Parathyroid adenoma (tissue), 2 donors: ENCODE measurements at regions not wholly inside any gene's neighbourhood (a gene's known extent, or its start where the extent isn't known, plus 50 kb on each side); places are given as distances from the start of the nearest gene placed in this dataset.

Experiments used
- H2AFZ ChIP-seq: fragments of 300-600 bp; sonication (generic); one replicate; pipeline ENCODE4 v1.7.0; 2017; ENCODE audit warnings: antibody characterized with exemption, mild to moderate bottlenecking
- H3K27ac ChIP-seq: fragments of 300-600 bp; sonication (generic); one replicate; pipeline ENCODE4 v1.7.0; 2017
- H3K27me3 ChIP-seq: fragments of 300-600 bp; sonication (generic); one replicate; pipeline ENCODE4 v1.7.0; 2017; ENCODE audit warnings: low read length; ENCODE audit not compliant: control insufficient read depth, insufficient read depth
- H3K36me3 ChIP-seq: fragments of 300-600 bp; sonication (generic); one replicate; pipeline ENCODE4 v1.7.0; 2017; ENCODE audit warnings: low read length; ENCODE audit not compliant: control insufficient read depth, insufficient read depth
- H3K4me1 ChIP-seq: fragments of 300-600 bp; sonication (generic); one replicate; pipeline ENCODE4 v1.7.0; 2017; ENCODE audit warnings: control low read depth
- H3K4me2 ChIP-seq: fragments of 300-600 bp; sonication (generic); one replicate; pipeline ENCODE4 v1.7.0; 2017; ENCODE audit warnings: low read length
- H3K4me3 ChIP-seq: fragments of 300-600 bp; sonication (generic); one replicate; pipeline ENCODE4 v1.7.0; 2017; ENCODE audit warnings: low read depth, low read length
- H3K79me2 ChIP-seq: fragments of 300-600 bp; sonication (generic); one replicate; pipeline ENCODE4 v1.7.0; 2017; ENCODE audit warnings: control low read depth
- H3K9ac ChIP-seq: fragments of 300-600 bp; sonication (generic); one replicate; pipeline ENCODE4 v1.7.0; 2017; ENCODE audit warnings: mild to moderate bottlenecking
- H3K9me3 ChIP-seq: fragments of 300-600 bp; sonication (generic); one replicate; pipeline ENCODE4 v1.7.0; 2017; ENCODE audit warnings: low read length; ENCODE audit not compliant: control insufficient read depth
- CTCF ChIP-seq: fragments of 300-600 bp; sonication (generic); IDR thresholded peaks from one replicate; pipeline ENCODE4 v1.7.0; 2017; ENCODE audit warnings: antibody characterized with exemption, mild to moderate bottlenecking
- donor health status: primary hyperparathyroidism.

- Histone ChIP-seq H3K4me2 (no peak overlapping the region), H3K36me3 (no peaks in the 10 kb centered on the region), H3K4me1 (no peaks in the 10 kb centered on the region), H3K27ac (no peak overlapping the region), H3K9ac (no peak overlapping the region), H2AFZ (no peak overlapping the region), H3K4me3 (no peak overlapping the region), H3K79me2 (no peaks in the 10 kb centered on the region), H3K9me3 (no peaks in the 10 kb centered on the region), H3K27me3 (no peaks in the 10 kb centered on the region)
- TF ChIP-seq CTCF, result no peak
Observed at GRCh38 chr18:8516371-8517250, 92.6 kb upstream of the RAB12 start.

- H3K4me2 ChIP-seq, result no peak overlapping the region
- H3K9ac ChIP-seq, result no peak overlapping the region
- H3K4me3 ChIP-seq, result no peak overlapping the region
Observed at GRCh38 chr18:8517276-8517675, 92.0 kb upstream of the RAB12 start.

GRCh38 chr18:8519102-8519501 is 90.1 kb upstream of the RAB12 start:
- H2AFZ ChIP-seq, result no peak overlapping the region
- no peaks in the 10 kb centered on the region for H3K27me3 ChIP-seq
- H3K9me3 ChIP-seq, result no peaks in the 10 kb centered on the region
- H3K27ac ChIP-seq, result no peak overlapping the region
- no peaks in the 10 kb centered on the region for H3K79me2 ChIP-seq
- H3K4me3 ChIP-seq, result no peak overlapping the region
- no peak for TF ChIP-seq CTCF
- no peak overlapping the region for H3K9ac ChIP-seq
- H3K36me3 ChIP-seq, result no peaks in the 10 kb centered on the region
- no peak overlapping the region for H3K4me2 ChIP-seq
- no peaks in the 10 kb centered on the region for H3K4me1 ChIP-seq

More at GRCh38 chr18:8517276-8517675, 92.0 kb upstream of the RAB12 start:
- no peaks in the 10 kb centered on the region for H3K79me2 ChIP-seq
- no peak overlapping the region for H3K27ac ChIP-seq
- no peaks in the 10 kb centered on the region for H3K36me3 ChIP-seq
- H2AFZ ChIP-seq, result no peak overlapping the region
- H3K9me3 ChIP-seq, result no peaks in the 10 kb centered on the region
- H3K27me3 ChIP-seq, result no peaks in the 10 kb centered on the region
- no peaks in the 10 kb centered on the region for H3K4me1 ChIP-seq
- no peak for TF ChIP-seq CTCF

GRCh38 chr18:8520266-8520665 is 89.0 kb upstream of the RAB12 start:
- Histone ChIP-seq H3K27me3 (no peaks in the 10 kb centered on the region), H3K27ac (no peak overlapping the region), H2AFZ (no peak overlapping the region), H3K9ac (no peak overlapping the region), H3K4me3 (no peak overlapping the region), H3K4me2 (no peak overlapping the region), H3K4me1 (no peaks in the 10 kb centered on the region), H3K9me3 (no peaks in the 10 kb centered on the region), H3K79me2 (no peaks in the 10 kb centered on the region), H3K36me3 (no peaks in the 10 kb centered on the region)
- TF ChIP-seq CTCF, result no peak

GRCh38 chr18:8522756-8523155 is 86.5 kb upstream of the RAB12 start:
- Histone ChIP-seq H3K9ac (no peak overlapping the region), H3K27ac (no peak overlapping the region), H3K9me3 (no peaks in the 10 kb centered on the region), H2AFZ (no peak overlapping the region), H3K4me1 (no peaks in the 10 kb centered on the region), H3K36me3 (no peaks in the 10 kb centered on the region), H3K4me3 (no peak overlapping the region), H3K79me2 (no peaks in the 10 kb centered on the region), H3K4me2 (no peak overlapping the region), H3K27me3 (no peaks in the 10 kb centered on the region)
- TF ChIP-seq CTCF, result no peak
